SU-DHL-6 (cell line): ENCODE measurements at regions not wholly inside any gene's neighbourhood (a gene's known extent, or its start where the extent isn't known, plus 50 kb on each side); places are given as distances from the start of the nearest gene placed in this dataset.

Source experiments
- CTCF ChIP-seq: fragments of 200-600 bp; sonication (generic); IDR thresholded peaks from one replicate; pipeline ENCODE4 v1.5.1; 2017; ENCODE audit warnings: antibody characterized with exemption, mild to moderate bottlenecking, low read length, moderate library complexity; ENCODE audit not compliant: insufficient read depth, poor library complexity, severe bottlenecking
- EZH2phosphoT487 ChIP-seq: fragments of 200-600 bp; sonication (generic), shearing (Covaris generic); conservative IDR thresholded peaks from 2 replicates; pipeline ENCODE4 v1.6.1; 2018; ENCODE audit warnings: mild to moderate bottlenecking, antibody characterized with exemption, low read length, moderate library complexity, mixed read lengths

- no peak for TF ChIP-seq CTCF
- no peak for TF ChIP-seq EZH2phosphoT487
Measured at GRCh38 chr2:145352484-145352883, 832.6 kb upstream of the ZEB2 start.
